ENCODE measurements at regions not wholly inside any gene's neighbourhood (a gene's known extent, or its start where the extent isn't known, plus 50 kb on each side); places are given as distances from the start of the nearest gene placed in this dataset.

GRCh38 chr1:29806646-29807319 lies 570.5 kb downstream of the PTPRU start (continued):
- TF ChIP-seq POU6F1 (CRISPR knock-in tag; IDR thresholded peaks at IDR 0.05; ENCODE audit: borderline replicate concordance, low read depth) (no peak), SNAI2 (CRISPR knock-in tag; IDR thresholded peaks at IDR 0.05) (no peak)

- TF ChIP-seq POU6F1 (CRISPR knock-in tag; IDR thresholded peaks at IDR 0.05; ENCODE audit: borderline replicate concordance, low read depth), result no peak
- no peak for TF ChIP-seq ESRRG (CRISPR knock-in tag; IDR thresholded peaks at IDR 0.05)
- no peak for TF ChIP-seq ZFP30 (CRISPR knock-in tag; IDR thresholded peaks at IDR 0.05)
- no peak for TF ChIP-seq TCF4 (CRISPR knock-in tag; IDR thresholded peaks at IDR 0.05; ENCODE audit: borderline replicate concordance)
- TF ChIP-seq SNAI2 (CRISPR knock-in tag; IDR thresholded peaks at IDR 0.05), result no peak
- TF ChIP-seq ZFP3 (CRISPR knock-in tag; IDR thresholded peaks at IDR 0.05), result no peak
- TF ChIP-seq ISL1 (CRISPR knock-in tag; IDR thresholded peaks at IDR 0.05), result no peak
- TF ChIP-seq ZNF565 (CRISPR knock-in tag; conservative IDR thresholded peaks at IDR 0.05; ENCODE audit: low read depth), result no peak
- TF ChIP-seq CSDC2 (CRISPR knock-in tag; IDR thresholded peaks at IDR 0.05), result no peak
- no peak for TF ChIP-seq TOX (CRISPR knock-in tag; IDR thresholded peaks at IDR 0.05; ENCODE audit: borderline replicate concordance)
- TF ChIP-seq BACH2 (CRISPR knock-in tag; IDR thresholded peaks at IDR 0.05; ENCODE audit: borderline replicate concordance), result no peak
- no peak for TF ChIP-seq CREB5 (CRISPR knock-in tag; IDR thresholded peaks at IDR 0.05; ENCODE audit: low read depth)
- no peak for TF ChIP-seq TSHZ2 (CRISPR knock-in tag; IDR thresholded peaks at IDR 0.05)
- TF ChIP-seq PATZ1 (CRISPR knock-in tag; IDR thresholded peaks at IDR 0.05; ENCODE audit: borderline replicate concordance), result no peak
- no peak for TF ChIP-seq ZNF8 (CRISPR knock-in tag; IDR thresholded peaks at IDR 0.05)
- no peak for TF ChIP-seq ZNF70 (CRISPR knock-in tag; IDR thresholded peaks at IDR 0.05)
- TF ChIP-seq OSR1 (CRISPR knock-in tag; IDR thresholded peaks at IDR 0.05), result no peak
- no peak for TF ChIP-seq GLIS3 (CRISPR knock-in tag; IDR thresholded peaks at IDR 0.05)
- no peak for ATAC-seq
These were observed 569.5 kb downstream of the PTPRU start for GRCh38 chr1:29805896-29806160.

GRCh38 chr1:29805122-29805895 lies 569.0 kb downstream of the PTPRU start:
- TF ChIP-seq OSR1 (CRISPR knock-in tag; IDR thresholded peaks at IDR 0.05), result no peak
- TF ChIP-seq TOX (CRISPR knock-in tag; IDR thresholded peaks at IDR 0.05; ENCODE audit: borderline replicate concordance), result no peak
- TF ChIP-seq GLIS3 (CRISPR knock-in tag; IDR thresholded peaks at IDR 0.05), result no peak
- TF ChIP-seq ZFP30 (CRISPR knock-in tag; IDR thresholded peaks at IDR 0.05), result no peak
- no peak for TF ChIP-seq PATZ1 (CRISPR knock-in tag; IDR thresholded peaks at IDR 0.05; ENCODE audit: borderline replicate concordance)
- no peak for TF ChIP-seq TCF4 (CRISPR knock-in tag; IDR thresholded peaks at IDR 0.05; ENCODE audit: borderline replicate concordance)
- no peak for TF ChIP-seq RARB (CRISPR knock-in tag; IDR thresholded peaks at IDR 0.05)
- no peak for TF ChIP-seq ZFP3 (CRISPR knock-in tag; IDR thresholded peaks at IDR 0.05)
- TF ChIP-seq SNAI2 (CRISPR knock-in tag; IDR thresholded peaks at IDR 0.05), result no peak
- TF ChIP-seq CREB5 (CRISPR knock-in tag; IDR thresholded peaks at IDR 0.05; ENCODE audit: low read depth), result no peak
- no peak for TF ChIP-seq ZNF70 (CRISPR knock-in tag; IDR thresholded peaks at IDR 0.05)
- no peak for TF ChIP-seq ZNF565 (CRISPR knock-in tag; conservative IDR thresholded peaks at IDR 0.05; ENCODE audit: low read depth)
- no peak for ATAC-seq
